Osteoblast (primary cell): ENCODE measurements at regions not wholly inside any gene's neighbourhood (a gene's known extent, or its start where the extent isn't known, plus 50 kb on each side); places are given as distances from the start of the nearest gene placed in this dataset.

Experiments used
- DNase-seq: peaks from one replicate; pipeline ENCODE4 v3.0.0; 2011; ENCODE audit warnings: low spot score, mixed read lengths; ENCODE audit not compliant: insufficient read length; ENCODE audit errors: missing footprints
- H2AFZ ChIP-seq: 2 replicates; pipeline ENCODE4 v1.6.0; 2011; ENCODE audit warnings: mild to moderate bottlenecking, low read length
- H3K27ac ChIP-seq: 2 replicates; pipeline ENCODE4 v1.5.1; 2011; ENCODE audit warnings: mild to moderate bottlenecking, low read depth, low read length, moderate library complexity
- H3K27me3 ChIP-seq: 2 replicates; pipeline ENCODE4 v1.6.0; 2012; ENCODE audit warnings: mild to moderate bottlenecking, control low read depth, inconsistent platforms, low read length, moderate library complexity; ENCODE audit not compliant: insufficient read depth
- H3K36me3 ChIP-seq: 2 replicates; pipeline ENCODE4 v1.5.1; 2011; ENCODE audit warnings: mild to moderate bottlenecking, low read length, control low read depth, moderate library complexity; ENCODE audit not compliant: insufficient read depth
- H3K4me1 ChIP-seq: 2 replicates; pipeline ENCODE4 v1.5.1; 2011; ENCODE audit warnings: mild to moderate bottlenecking, low read length, control low read depth, moderate library complexity; ENCODE audit not compliant: insufficient read depth
- H3K4me2 ChIP-seq: 2 replicates; pipeline ENCODE4 v1.6.0; 2011; ENCODE audit warnings: mild to moderate bottlenecking, low read length; ENCODE audit not compliant: insufficient read depth
- H3K4me3 ChIP-seq: fragments of 200-600 bp; sonication (generic); 3 replicates; pipeline ENCODE4 v1.5.1; 2012; ENCODE audit warnings: mild to moderate bottlenecking, low read length, inconsistent platforms; ENCODE audit not compliant: insufficient read depth
- H3K79me2 ChIP-seq: 2 replicates; pipeline ENCODE4 v1.6.0; 2012; ENCODE audit warnings: mild to moderate bottlenecking, low read length, control low read depth, inconsistent platforms; ENCODE audit not compliant: insufficient read depth
- H3K9me3 ChIP-seq: 2 replicates; pipeline ENCODE4 v1.5.1; 2011; ENCODE audit warnings: low read depth, low read length, control low read depth
- H4K20me1 ChIP-seq: 2 replicates; pipeline ENCODE4 v1.6.0; 2012; ENCODE audit warnings: mild to moderate bottlenecking, low read length, control low read depth; ENCODE audit not compliant: insufficient read depth
- CTCF ChIP-seq: IDR thresholded peaks from 2 replicates; pipeline ENCODE4 v1.5.1; 2011; ENCODE audit warnings: mild to moderate bottlenecking, low read depth, low read length, moderate library complexity; ENCODE audit errors: extremely low read depth

GRCh38 chrX:26631385-26631784 is 415.4 kb downstream of the MAGEB5 start:
- H3K4me3 ChIP-seq: no peak overlapping the region
- H4K20me1 ChIP-seq: no peaks in the 10 kb centered on the region
- no peak overlapping the region for H3K27ac ChIP-seq
- no peaks in the 10 kb centered on the region for H3K36me3 ChIP-seq
- no peaks in the 10 kb centered on the region for H3K4me1 ChIP-seq
- no peak for TF ChIP-seq CTCF
- no peaks in the 10 kb centered on the region for H3K79me2 ChIP-seq
- no peak for DNase-seq
- no peaks in the 10 kb centered on the region for H3K27me3 ChIP-seq
- H2AFZ ChIP-seq: no peak overlapping the region
- H3K9me3 ChIP-seq: no peaks in the 10 kb centered on the region
- H3K4me2 ChIP-seq: no peak overlapping the region

- Histone ChIP-seq H3K4me1 (no peaks in the 10 kb centered on the region), H3K79me2 (no peaks in the 10 kb centered on the region), H3K27ac (no peak overlapping the region), H2AFZ (no peak overlapping the region), H3K4me3 (no peak overlapping the region), H4K20me1 (no peaks in the 10 kb centered on the region), H3K36me3 (no peaks in the 10 kb centered on the region), H3K9me3 (no peaks in the 10 kb centered on the region), H3K27me3 (no peaks in the 10 kb centered on the region), H3K4me2 (no peak overlapping the region)
- no peak for DNase-seq
- no peak for TF ChIP-seq CTCF
Measured at GRCh38 chrX:26613956-26614355, 398.0 kb downstream of the MAGEB5 start.

- Histone ChIP-seq H3K4me3 (no peak overlapping the region), H3K4me2 (no peak overlapping the region), H3K27ac (no peak overlapping the region), H3K4me1 (no peaks in the 10 kb centered on the region), H2AFZ (no peak overlapping the region), H3K79me2 (no peaks in the 10 kb centered on the region), H3K36me3 (no peaks in the 10 kb centered on the region), H4K20me1 (no peaks in the 10 kb centered on the region), H3K9me3 (no peaks in the 10 kb centered on the region), H3K27me3 (no peaks in the 10 kb centered on the region)
- DNase-seq: no peak
- no peak for TF ChIP-seq CTCF
Measured at GRCh38 chrX:26606971-26607370, 391.0 kb downstream of the MAGEB5 start.

GRCh38 chrX:26597981-26598380 is 382.0 kb downstream of the MAGEB5 start:
- Histone ChIP-seq H3K9me3 (no peaks in the 10 kb centered on the region), H3K4me2 (no peak overlapping the region), H3K4me1 (no peaks in the 10 kb centered on the region), H3K79me2 (no peaks in the 10 kb centered on the region), H3K27ac (no peak overlapping the region), H3K36me3 (no peaks in the 10 kb centered on the region), H3K4me3 (no peak overlapping the region), H4K20me1 (no peaks in the 10 kb centered on the region), H2AFZ (no peak overlapping the region), H3K27me3 (no peaks in the 10 kb centered on the region)
- no peak for DNase-seq
- TF ChIP-seq CTCF: no peak
